ENCODE measurements at regions not wholly inside any gene's neighbourhood (a gene's known extent, or its start where the extent isn't known, plus 50 kb on each side); places are given as distances from the start of the nearest gene placed in this dataset.

DNA sequence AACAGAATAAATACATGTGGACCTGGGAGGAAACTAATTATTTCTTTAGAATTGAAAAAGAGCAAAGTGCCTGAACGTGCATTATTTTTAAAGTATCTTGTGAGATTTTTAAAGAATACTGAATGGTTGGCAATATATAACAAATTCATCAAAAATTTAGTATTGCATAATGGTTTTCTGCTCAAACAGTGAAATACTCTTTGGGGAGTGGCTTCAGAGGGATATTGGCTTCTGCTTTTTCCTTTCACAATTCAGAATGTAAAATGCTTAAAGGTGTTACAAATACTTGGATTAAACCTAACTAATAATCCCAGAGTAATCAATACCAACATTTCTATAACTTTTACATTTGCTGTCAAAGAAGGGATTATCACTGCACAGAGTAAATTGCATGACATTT lies 379.3 kb upstream of the CHD1 start:
- no peak for TF ChIP-seq POLR2A (IDR thresholded peaks at IDR 0.05)
- no peak for TF ChIP-seq EP300 (IDR thresholded peaks at IDR 0.05)
- TF ChIP-seq POLR2AphosphoS5 (IDR thresholded peaks at IDR 0.05) = no peak
- TF ChIP-seq, protein P1, sequence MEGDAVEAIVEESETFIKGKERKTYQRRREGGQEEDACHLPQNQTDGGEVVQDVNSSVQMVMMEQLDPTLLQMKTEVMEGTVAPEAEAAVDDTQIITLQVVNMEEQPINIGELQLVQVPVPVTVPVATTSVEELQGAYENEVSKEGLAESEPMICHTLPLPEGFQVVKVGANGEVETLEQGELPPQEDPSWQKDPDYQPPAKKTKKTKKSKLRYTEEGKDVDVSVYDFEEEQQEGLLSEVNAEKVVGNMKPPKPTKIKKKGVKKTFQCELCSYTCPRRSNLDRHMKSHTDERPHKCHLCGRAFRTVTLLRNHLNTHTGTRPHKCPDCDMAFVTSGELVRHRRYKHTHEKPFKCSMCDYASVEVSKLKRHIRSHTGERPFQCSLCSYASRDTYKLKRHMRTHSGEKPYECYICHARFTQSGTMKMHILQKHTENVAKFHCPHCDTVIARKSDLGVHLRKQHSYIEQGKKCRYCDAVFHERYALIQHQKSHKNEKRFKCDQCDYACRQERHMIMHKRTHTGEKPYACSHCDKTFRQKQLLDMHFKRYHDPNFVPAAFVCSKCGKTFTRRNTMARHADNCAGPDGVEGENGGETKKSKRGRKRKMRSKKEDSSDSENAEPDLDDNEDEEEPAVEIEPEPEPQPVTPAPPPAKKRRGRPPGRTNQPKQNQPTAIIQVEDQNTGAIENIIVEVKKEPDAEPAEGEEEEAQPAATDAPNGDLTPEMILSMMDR (IDR thresholded peaks at IDR 0.05) = no peak
- no peak for DNase-seq (ENCODE audit: low spot score in 2 of 2)
- WGBS = 46% methylated on average over 1 of the region's 1 CpG

DNA sequence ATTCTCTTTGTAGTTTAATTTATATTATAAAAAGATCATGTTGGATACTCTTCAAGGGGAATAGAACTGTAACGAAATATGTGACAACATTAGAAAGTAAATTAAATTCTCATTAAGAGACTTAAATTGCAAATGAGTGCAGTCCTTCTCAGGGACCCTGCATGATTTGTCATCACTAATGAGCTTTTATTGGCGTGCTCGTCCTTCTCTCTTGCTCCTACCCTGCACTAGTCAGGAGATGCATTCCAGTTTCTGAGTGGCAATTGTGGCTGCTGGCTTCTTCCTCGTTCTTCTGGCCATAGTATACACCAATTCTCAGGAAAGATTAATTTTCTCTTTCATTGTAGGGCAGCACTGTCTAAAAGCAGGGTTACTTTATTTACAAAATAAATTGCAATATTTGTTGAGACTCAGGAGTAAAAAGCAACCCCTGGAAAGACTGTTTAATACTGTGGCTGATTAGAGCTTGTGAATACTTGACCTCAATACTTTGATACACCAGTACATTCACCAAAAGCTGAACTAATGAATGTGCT lies 376.3 kb upstream of the CHD1 start:
- Histone ChIP-seq H3K9me3 (no peaks in the 10 kb centered on the region), H3K4me1 (no peaks in the 10 kb centered on the region), H3K27me3 (no peaks in the 10 kb centered on the region), H3K4me3 (no peak overlapping the region), H3K36me3 (no peaks in the 10 kb centered on the region), H3K27ac (no peak overlapping the region)
- TF ChIP-seq POLR2A (IDR thresholded peaks at IDR 0.05) (no peak), EP300 (IDR thresholded peaks at IDR 0.05) (no peak), POLR2AphosphoS5 (IDR thresholded peaks at IDR 0.05) (no peak)
- TF ChIP-seq, protein P1 (IDR thresholded peaks at IDR 0.05) = no peak
- DNase-seq (ENCODE audit: low spot score in 2 of 2) = no peak
- 69% methylated on average over 4 of the region's 4 CpGs for WGBS

More for the DNA sequence above, 379.3 kb upstream of the CHD1 start:
- Histone ChIP-seq H3K27ac (no peak overlapping the region), H3K27me3 (no peaks in the 10 kb centered on the region), H3K9me3 (no peaks in the 10 kb centered on the region), H3K36me3 (no peaks in the 10 kb centered on the region), H3K4me3 (no peak overlapping the region), H3K4me1 (no peaks in the 10 kb centered on the region)

DNA sequence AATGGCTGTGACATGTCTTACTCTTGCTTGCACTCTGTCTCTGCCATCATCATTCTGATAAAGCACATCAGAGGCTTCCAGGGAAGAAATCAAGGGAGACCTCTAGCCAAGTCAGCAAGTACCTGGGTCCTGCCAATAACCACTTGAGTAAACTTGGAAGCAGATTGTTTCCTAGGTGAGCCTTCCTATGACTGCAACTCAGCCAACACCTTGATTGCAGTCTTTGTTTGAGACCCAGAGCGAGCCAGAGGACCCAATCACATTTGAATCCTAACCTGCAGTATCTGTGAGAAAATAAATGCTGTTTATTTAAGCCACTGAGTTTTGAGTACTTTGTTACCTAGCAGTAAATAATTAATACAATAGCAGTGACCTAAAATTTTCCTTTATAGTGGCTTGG lies 356.8 kb upstream of the CHD1 start:
- TF ChIP-seq, protein P1 (IDR thresholded peaks at IDR 0.05) = no peak
- TF ChIP-seq EP300 (IDR thresholded peaks at IDR 0.05) (no peak), POLR2A (IDR thresholded peaks at IDR 0.05) (no peak), POLR2AphosphoS5 (IDR thresholded peaks at IDR 0.05) (no peak)
- Histone ChIP-seq H3K27ac (no peak overlapping the region), H3K4me1 (no peaks in the 10 kb centered on the region), H3K36me3 (no peaks in the 10 kb centered on the region), H3K27me3 (no peaks in the 10 kb centered on the region), H3K9me3 (no peaks in the 10 kb centered on the region), H3K4me3 (no peak overlapping the region)
- no peak for DNase-seq (ENCODE audit: low spot score in 2 of 2)
- WGBS = 52% methylated on average over 1 of the region's 1 CpG

DNA sequence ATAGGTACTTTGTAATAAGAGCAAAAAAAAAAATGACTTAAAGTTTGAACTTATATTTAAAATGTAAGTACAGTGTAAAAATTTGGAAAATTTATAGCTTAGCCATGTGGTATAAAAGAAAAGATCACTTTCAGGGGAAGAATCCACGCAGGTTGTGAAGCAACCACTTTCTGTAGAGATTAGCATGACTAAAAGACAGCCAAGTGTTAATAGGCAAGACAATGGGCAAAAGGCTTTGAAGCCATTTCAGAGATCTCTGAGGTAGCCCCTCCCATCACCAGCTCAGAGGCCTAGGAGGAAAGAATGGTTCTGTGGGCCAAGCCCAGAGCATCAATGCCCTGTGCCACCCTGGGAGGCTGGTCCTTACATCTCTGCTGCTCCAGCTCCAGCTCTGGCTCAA lies 346.3 kb upstream of the CHD1 start:
- Histone ChIP-seq H3K27me3 (no peaks in the 10 kb centered on the region), H3K4me3 (no peak overlapping the region), H3K36me3 (no peaks in the 10 kb centered on the region), H3K4me1 (no peaks in the 10 kb centered on the region), H3K27ac (no peak overlapping the region), H3K9me3 (no peaks in the 10 kb centered on the region)
- WGBS = 90% methylated on average over 1 of the region's 1 CpG
- DNase-seq (ENCODE audit: low spot score in 2 of 2) = no peak
- TF ChIP-seq, protein P1 (IDR thresholded peaks at IDR 0.05) = no peak
- TF ChIP-seq POLR2A (IDR thresholded peaks at IDR 0.05) (no peak), POLR2AphosphoS5 (IDR thresholded peaks at IDR 0.05) (no peak), EP300 (IDR thresholded peaks at IDR 0.05) (no peak)

DNA sequence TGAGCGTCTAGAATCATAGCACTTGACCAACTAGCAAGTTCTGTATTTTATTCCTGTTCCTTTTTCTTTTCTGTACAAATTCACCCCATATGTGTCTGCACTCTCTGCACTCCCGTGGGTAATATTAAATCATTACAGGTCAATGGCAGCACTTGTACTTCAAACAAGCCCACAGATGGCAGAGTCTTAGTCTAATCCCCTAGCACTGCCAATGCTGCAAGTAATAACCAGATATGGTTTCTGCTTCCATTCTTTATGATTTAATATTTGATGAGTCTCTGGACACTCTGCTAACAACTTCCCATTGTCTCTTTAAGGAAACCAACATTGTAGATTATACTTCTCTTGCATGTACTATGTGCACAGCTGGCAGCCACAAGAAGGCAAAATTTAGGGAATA lies 343.8 kb upstream of the CHD1 start:
- Histone ChIP-seq H3K27ac (no peak overlapping the region), H3K4me3 (no peak overlapping the region), H3K4me1 (no peaks in the 10 kb centered on the region), H3K27me3 (no peaks in the 10 kb centered on the region), H3K9me3 (no peaks in the 10 kb centered on the region), H3K36me3 (no peaks in the 10 kb centered on the region)
- no peak for DNase-seq (ENCODE audit: low spot score in 2 of 2)
- WGBS = 46% methylated on average over 2 of the region's 2 CpGs
- TF ChIP-seq POLR2AphosphoS5 (IDR thresholded peaks at IDR 0.05) (no peak), EP300 (IDR thresholded peaks at IDR 0.05) (no peak), POLR2A (IDR thresholded peaks at IDR 0.05) (no peak)
- TF ChIP-seq, protein P1 (IDR thresholded peaks at IDR 0.05) = no peak
